ENCODE measurements at regions not wholly inside any gene's neighbourhood (a gene's known extent, or its start where the extent isn't known, plus 50 kb on each side); places are given as distances from the start of the nearest gene placed in this dataset.

DNA sequence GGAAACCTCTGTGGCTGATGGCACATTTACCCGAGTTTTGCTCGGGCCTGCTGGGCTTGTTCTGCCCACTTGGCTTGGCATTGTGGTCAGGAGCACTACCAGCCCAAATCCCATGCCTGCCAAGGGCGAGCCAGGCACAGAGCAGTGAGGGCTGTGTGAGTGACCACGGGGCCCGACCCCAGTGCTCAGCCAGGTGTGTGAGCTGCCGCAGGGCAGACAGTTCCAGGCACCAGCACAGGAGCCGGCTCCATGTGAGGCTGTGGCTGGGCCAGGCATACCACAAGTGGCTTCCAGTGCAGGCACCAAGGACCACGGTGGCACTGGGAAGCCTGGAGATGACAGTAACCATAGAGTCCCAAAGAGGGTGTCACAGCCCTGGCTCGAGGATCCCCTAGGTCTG is 1225.5 kb upstream of the GJE1 start:
- TF ChIP-seq, protein P1, sequence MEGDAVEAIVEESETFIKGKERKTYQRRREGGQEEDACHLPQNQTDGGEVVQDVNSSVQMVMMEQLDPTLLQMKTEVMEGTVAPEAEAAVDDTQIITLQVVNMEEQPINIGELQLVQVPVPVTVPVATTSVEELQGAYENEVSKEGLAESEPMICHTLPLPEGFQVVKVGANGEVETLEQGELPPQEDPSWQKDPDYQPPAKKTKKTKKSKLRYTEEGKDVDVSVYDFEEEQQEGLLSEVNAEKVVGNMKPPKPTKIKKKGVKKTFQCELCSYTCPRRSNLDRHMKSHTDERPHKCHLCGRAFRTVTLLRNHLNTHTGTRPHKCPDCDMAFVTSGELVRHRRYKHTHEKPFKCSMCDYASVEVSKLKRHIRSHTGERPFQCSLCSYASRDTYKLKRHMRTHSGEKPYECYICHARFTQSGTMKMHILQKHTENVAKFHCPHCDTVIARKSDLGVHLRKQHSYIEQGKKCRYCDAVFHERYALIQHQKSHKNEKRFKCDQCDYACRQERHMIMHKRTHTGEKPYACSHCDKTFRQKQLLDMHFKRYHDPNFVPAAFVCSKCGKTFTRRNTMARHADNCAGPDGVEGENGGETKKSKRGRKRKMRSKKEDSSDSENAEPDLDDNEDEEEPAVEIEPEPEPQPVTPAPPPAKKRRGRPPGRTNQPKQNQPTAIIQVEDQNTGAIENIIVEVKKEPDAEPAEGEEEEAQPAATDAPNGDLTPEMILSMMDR (conservative IDR thresholded peaks at IDR 0.05 in 1 of 2, IDR thresholded peaks at IDR 0.05 in 1 of 2; ENCODE audit: extremely low read depth in 1 of 2, insufficient read depth in 1 of 2, low read depth in 1 of 2, low read length in 2 of 2): no peak
- no peak for TF ChIP-seq EZH2 (IDR thresholded peaks at IDR 0.05; ENCODE audit: borderline replicate concordance, low read length)

All from mammary epithelial cell (primary cell).